MCF 10A (cell line): ENCODE measurements at regions not wholly inside any gene's neighbourhood (a gene's known extent, or its start where the extent isn't known, plus 50 kb on each side); places are given as distances from the start of the nearest gene placed in this dataset.
A peak's percentile ranks its signal among the peaks of the same experiment; 100 is the strongest.

Experiments used
- BruUV-seq: library from RNA; stranded (reverse); fragments of 400-500 nt; replicated peaks from 2 replicates; lab custom pipeline; 2021; lab: Mats Ljungman, UMichigan
- CTCF ChIA-PET: fragments of 300-600 bp; sonication (Branson Sonifier 250); formaldehyde crosslinking; extraction: SDS; loops from one replicate; lab custom pipeline; 2021; ENCODE audit warnings: antibody characterized with exemption, inconsistent platforms; lab: Yijun Ruan, JAX
- POLR2A ChIA-PET: fragments of 300-600, 350-650 bp; sonication (Branson Sonifier 250); formaldehyde crosslinking; extraction: SDS; loops from one replicate; lab custom pipeline; 2020; ENCODE audit warnings: antibody characterized with exemption, inconsistent platforms; lab: Yijun Ruan, JAX
- DNase-seq: peaks from one replicate; pipeline ENCODE4 v3.0.0-alpha.2; 2018; ENCODE audit not compliant: unreplicated experiment
- H3K27ac Mint-ChIP-seq: one replicate; pipeline ENCODE4 v1.8.0; 2022; ENCODE audit warnings: mild to moderate bottlenecking, low read depth, mixed read lengths; ENCODE audit not compliant: unreplicated experiment
- H3K27me3 Mint-ChIP-seq: one replicate; pipeline ENCODE4 v1.8.0; 2022; ENCODE audit warnings: mixed read lengths; ENCODE audit not compliant: insufficient read depth, unreplicated experiment
- H3K36me3 Mint-ChIP-seq: one replicate; pipeline ENCODE4 v1.8.0; 2022; ENCODE audit warnings: mild to moderate bottlenecking, moderate library complexity, mixed read lengths; ENCODE audit not compliant: insufficient read depth, unreplicated experiment
- H3K4me1 Mint-ChIP-seq: one replicate; pipeline ENCODE4 v1.8.0; 2022; ENCODE audit warnings: mixed read lengths; ENCODE audit not compliant: insufficient read depth, unreplicated experiment
- H3K4me3 Mint-ChIP-seq: one replicate; pipeline ENCODE4 v1.8.0; 2022; ENCODE audit warnings: mild to moderate bottlenecking, moderate library complexity, mixed read lengths; ENCODE audit not compliant: unreplicated experiment
- H3K9me3 Mint-ChIP-seq: one replicate; pipeline ENCODE4 v1.8.0; 2022; ENCODE audit warnings: mixed read lengths; ENCODE audit not compliant: unreplicated experiment
- intact Hi-C: fragments of 100-400 bp; cut with micrococcal nuclease; formaldehyde crosslinking; loops from 2 replicates; pipeline ENCODE4 v1.14.1; 2022
- TF ChIP-seq, protein P1 (sequence below): fragments of 200-600 bp; IDR thresholded peaks from one replicate; pipeline ENCODE4 v1.8.0; 2022; ENCODE audit warnings: antibody characterized with exemption, mild to moderate bottlenecking; ENCODE audit not compliant: unreplicated experiment

DNA sequence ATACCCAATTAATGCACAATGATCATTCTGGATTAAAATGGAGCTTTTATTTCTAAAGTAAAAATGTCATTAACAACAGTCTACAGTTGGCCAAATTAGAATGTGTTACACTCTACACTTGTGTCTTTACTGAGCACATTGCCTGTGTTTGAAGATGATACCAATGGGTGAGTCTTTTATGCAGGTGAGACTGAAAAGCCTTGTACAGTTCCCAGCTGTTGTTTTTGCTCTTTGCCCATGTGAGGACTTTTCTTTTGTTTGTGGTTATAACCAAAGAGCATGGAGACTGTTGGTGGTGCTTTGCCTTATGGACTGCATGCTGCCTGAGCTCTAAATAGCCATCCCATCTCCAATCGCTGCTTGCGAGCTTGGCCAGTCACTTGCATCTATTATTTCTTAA, 264.5 kb downstream of the GATA3 start:
- TF ChIP-seq, protein P1, sequence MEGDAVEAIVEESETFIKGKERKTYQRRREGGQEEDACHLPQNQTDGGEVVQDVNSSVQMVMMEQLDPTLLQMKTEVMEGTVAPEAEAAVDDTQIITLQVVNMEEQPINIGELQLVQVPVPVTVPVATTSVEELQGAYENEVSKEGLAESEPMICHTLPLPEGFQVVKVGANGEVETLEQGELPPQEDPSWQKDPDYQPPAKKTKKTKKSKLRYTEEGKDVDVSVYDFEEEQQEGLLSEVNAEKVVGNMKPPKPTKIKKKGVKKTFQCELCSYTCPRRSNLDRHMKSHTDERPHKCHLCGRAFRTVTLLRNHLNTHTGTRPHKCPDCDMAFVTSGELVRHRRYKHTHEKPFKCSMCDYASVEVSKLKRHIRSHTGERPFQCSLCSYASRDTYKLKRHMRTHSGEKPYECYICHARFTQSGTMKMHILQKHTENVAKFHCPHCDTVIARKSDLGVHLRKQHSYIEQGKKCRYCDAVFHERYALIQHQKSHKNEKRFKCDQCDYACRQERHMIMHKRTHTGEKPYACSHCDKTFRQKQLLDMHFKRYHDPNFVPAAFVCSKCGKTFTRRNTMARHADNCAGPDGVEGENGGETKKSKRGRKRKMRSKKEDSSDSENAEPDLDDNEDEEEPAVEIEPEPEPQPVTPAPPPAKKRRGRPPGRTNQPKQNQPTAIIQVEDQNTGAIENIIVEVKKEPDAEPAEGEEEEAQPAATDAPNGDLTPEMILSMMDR: no peak
- Mint-ChIP-seq H3K27ac (no peak overlapping the region), H3K36me3 (no peaks in the 10 kb centered on the region), H3K27me3 (no peaks in the 10 kb centered on the region), H3K9me3 (no peaks in the 10 kb centered on the region), H3K4me1 (no peaks in the 10 kb centered on the region), H3K4me3 (no peak overlapping the region)
- CTCF ChIA-PET: interaction anchor here (0.6 to 1.1 kb wide), 2 partner anchors 159 to 773 kb away, joined by 3 to 7 read pairs; no protein-coding TSS in a partner anchor
- intact Hi-C loops: no loop called here
- DNase-seq: no peak
- POLR2A ChIA-PET: interaction anchor here (0.9 to 1.0 kb wide), 2 partner anchors 9 to 20 kb away, joined by 3 to 5 read pairs; no protein-coding TSS in a partner anchor
- BruUV-seq: no TSS peak

DNA sequence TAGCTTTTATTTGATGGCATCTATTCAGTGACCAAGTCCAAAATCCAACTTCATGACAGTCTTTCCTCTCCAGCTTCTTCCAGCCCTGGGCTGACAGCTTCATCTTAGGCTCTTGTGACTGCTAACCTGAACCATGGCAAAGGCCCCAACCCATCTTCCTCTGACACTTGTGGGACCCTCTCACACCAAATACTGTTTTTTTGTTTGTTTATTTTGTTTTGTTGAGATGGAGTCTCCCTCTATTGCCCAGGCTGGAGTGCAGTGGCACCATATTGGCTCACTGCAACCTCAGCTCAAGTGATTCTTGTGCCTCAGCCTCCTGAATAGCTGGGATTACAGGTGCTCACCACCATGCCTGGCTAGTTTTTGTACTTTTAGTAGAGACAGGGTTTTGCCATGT, 265.2 kb downstream of the GATA3 start:
- intact Hi-C loops: no loop called here
- ChIA-PET CTCF (no interaction called here), POLR2A (no interaction called here)
- TF ChIP-seq, protein P1: no peak
- Mint-ChIP-seq H3K36me3 (no peaks in the 10 kb centered on the region), H3K4me3 (no peak overlapping the region), H3K27me3 (no peaks in the 10 kb centered on the region), H3K27ac (no peak overlapping the region), H3K4me1 (no peaks in the 10 kb centered on the region), H3K9me3 (no peaks in the 10 kb centered on the region)
- no peak for DNase-seq
- no TSS peak for BruUV-seq

DNA sequence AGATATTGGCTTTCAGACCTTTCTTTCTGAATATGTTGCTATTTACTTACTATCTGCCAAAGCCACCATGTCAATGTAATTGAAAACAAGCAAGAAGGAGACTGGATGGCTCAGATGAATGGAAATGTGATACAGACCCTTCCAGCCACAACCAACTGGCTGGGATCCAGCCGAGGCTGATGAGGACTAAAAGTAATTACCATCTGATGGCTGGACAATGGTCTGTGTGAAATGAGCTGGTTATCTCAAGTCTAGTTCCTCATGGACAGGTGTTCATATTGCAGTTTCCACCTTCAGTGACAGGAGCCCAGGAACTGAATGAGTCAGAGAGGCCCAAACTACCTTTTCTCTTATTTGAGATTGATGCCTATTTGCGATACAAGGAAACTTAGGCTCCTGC, 267.5 kb downstream of the GATA3 start:
- ChIA-PET POLR2A (no interaction called here), CTCF (no interaction called here)
- H3K27ac Mint-ChIP-seq: no peak overlapping the region
- TF ChIP-seq, protein P1: no peak
- intact Hi-C loops: no loop called here
- no peak for DNase-seq
- BruUV-seq: no TSS peak
- H3K4me1 Mint-ChIP-seq: no peaks in the 10 kb centered on the region
- no peak overlapping the region for H3K4me3 Mint-ChIP-seq
- no peaks in the 10 kb centered on the region for H3K9me3 Mint-ChIP-seq
- H3K27me3 Mint-ChIP-seq: no peaks in the 10 kb centered on the region
- no peaks in the 10 kb centered on the region for H3K36me3 Mint-ChIP-seq

DNA sequence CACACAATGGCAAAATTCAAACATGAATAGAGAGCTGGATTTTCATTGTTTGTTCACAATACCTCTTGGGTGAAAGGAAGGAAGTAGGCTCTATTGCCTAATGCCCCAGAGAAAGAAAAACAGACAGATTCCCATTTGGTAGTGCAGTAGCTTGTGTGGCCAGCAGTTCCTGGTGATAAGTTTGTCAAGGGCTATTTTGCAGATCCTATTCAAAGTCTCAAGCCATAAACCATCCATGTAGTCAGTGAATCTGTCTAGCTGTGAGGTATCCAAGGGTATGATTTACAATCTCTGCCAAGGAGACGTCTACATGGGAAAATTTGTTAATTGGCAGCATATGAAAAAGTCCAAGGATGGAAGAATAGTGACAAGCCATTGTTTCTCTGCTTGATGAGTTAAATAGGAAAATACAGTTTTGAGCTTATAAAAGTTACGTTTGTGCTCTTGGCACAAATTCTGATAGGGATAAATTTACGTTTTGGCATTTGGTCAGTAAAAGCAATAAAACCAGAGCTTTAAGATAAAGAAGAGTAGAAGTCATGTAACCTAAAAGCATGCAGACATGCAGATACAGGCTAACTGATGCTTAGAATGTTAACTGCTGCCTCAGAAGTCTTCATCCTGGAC, 269.1 kb downstream of the GATA3 start:
- peak; percentile 3 for DNase-seq
- CTCF ChIA-PET: interaction anchor here (0.6 kb wide), 1 partner anchor 1380 kb away, joined by 3 read pairs; no protein-coding TSS in a partner anchor
- H3K27me3 Mint-ChIP-seq: no peaks in the 10 kb centered on the region
- no peak overlapping the region for H3K4me3 Mint-ChIP-seq
- no peaks in the 10 kb centered on the region for H3K9me3 Mint-ChIP-seq
- BruUV-seq: no TSS peak
- POLR2A ChIA-PET: no interaction called here
- no peak overlapping the region for H3K27ac Mint-ChIP-seq
- H3K36me3 Mint-ChIP-seq: no peaks in the 10 kb centered on the region
- intact Hi-C loops: no loop called here
- no peaks in the 10 kb centered on the region for H3K4me1 Mint-ChIP-seq
- TF ChIP-seq, protein P1: no peak
